ENCODE measurements at regions not wholly inside any gene's neighbourhood (a gene's known extent, or its start where the extent isn't known, plus 50 kb on each side); places are given as distances from the start of the nearest gene placed in this dataset.

DNA sequence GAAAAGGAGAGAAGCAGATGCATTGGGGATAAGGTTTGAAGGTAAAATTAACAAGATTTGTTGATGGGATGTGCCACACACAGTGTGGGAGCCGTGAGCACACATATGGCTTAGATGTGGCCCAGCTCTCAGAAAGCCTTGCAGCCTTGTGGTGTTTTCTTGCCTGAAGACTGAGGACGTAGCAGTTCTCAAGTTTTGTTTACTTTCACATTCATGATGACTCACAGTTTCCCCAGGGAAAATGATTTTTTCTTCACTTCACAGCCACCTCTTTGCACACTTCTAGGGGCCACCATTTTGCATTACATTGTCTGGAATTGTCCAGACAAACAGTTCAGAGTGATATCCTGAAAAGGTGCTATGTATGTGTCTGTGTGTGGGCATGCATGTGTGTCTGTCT is 126.2 kb downstream of the BASP1 start:
- H3K27me3 Mint-ChIP-seq, result no peaks in the 10 kb centered on the region
- ATAC-seq (ENCODE audit: low read depth), result peak; percentile 91
- no peak overlapping the region for H3K4me3 Mint-ChIP-seq
- ChIA-PET CTCF (no interaction called here), POLR2A (interaction anchor here (0.7 kb wide), 1 partner anchor 698 kb away, joined by 3 read pairs; no protein-coding TSS in a partner anchor)
- H3K4me1 Mint-ChIP-seq, result peaks cover 12% of the 10 kb centered on the region
- H3K36me3 Mint-ChIP-seq (ENCODE audit: low read depth), result no peaks in the 10 kb centered on the region
- TF ChIP-seq, protein P1, sequence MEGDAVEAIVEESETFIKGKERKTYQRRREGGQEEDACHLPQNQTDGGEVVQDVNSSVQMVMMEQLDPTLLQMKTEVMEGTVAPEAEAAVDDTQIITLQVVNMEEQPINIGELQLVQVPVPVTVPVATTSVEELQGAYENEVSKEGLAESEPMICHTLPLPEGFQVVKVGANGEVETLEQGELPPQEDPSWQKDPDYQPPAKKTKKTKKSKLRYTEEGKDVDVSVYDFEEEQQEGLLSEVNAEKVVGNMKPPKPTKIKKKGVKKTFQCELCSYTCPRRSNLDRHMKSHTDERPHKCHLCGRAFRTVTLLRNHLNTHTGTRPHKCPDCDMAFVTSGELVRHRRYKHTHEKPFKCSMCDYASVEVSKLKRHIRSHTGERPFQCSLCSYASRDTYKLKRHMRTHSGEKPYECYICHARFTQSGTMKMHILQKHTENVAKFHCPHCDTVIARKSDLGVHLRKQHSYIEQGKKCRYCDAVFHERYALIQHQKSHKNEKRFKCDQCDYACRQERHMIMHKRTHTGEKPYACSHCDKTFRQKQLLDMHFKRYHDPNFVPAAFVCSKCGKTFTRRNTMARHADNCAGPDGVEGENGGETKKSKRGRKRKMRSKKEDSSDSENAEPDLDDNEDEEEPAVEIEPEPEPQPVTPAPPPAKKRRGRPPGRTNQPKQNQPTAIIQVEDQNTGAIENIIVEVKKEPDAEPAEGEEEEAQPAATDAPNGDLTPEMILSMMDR (IDR thresholded peaks at IDR 0.05), result no peak
- H3K27ac Mint-ChIP-seq, result peak overlapping the region; percentile 27
- no peaks in the 10 kb centered on the region for H3K9me3 Mint-ChIP-seq
- intact Hi-C loops (cut with micrococcal nuclease), result loop anchor here (2.0 kb wide), 2 partner anchors 15 to 25 kb away; no protein-coding TSS in a partner anchor
- no peak for DNase-seq

DNA sequence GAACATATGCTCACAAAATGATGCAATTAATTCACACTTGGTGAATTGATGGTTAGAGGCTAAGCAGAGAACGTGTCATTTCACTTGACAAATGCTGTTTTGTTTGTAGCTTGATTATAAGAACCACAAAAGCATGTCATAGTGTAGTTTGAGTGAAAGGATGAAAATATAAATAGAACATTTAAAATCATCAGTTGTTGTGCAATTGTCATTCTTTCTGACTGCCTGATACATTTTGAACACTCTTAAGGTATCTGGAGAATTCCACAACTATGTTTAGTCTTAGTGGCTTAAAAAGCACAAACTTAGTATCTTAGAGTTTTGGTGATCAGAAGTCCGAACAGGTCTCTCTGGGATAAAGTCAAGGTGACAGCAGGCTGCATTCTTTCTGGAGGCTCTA is 129.4 kb downstream of the BASP1 start:
- ATAC-seq (ENCODE audit: low read depth) (no peak), DNase-seq (no peak)
- H3K27ac Mint-ChIP-seq, result no peak overlapping the region
- H3K4me1 Mint-ChIP-seq, result peaks cover 12% of the 10 kb centered on the region
- CTCF ChIA-PET, result no interaction called here
- TF ChIP-seq, protein P1 (IDR thresholded peaks at IDR 0.05), result no peak
- no peaks in the 10 kb centered on the region for H3K36me3 Mint-ChIP-seq (ENCODE audit: low read depth)
- intact Hi-C loops (cut with micrococcal nuclease), result no loop called here
- H3K27me3 Mint-ChIP-seq, result no peaks in the 10 kb centered on the region
- H3K9me3 Mint-ChIP-seq, result no peaks in the 10 kb centered on the region
- POLR2A ChIA-PET, result interaction anchor here (0.7 kb wide), 1 partner anchor 129 kb away, joined by 4 read pairs; no protein-coding TSS in a partner anchor
- H3K4me3 Mint-ChIP-seq, result no peak overlapping the region

DNA sequence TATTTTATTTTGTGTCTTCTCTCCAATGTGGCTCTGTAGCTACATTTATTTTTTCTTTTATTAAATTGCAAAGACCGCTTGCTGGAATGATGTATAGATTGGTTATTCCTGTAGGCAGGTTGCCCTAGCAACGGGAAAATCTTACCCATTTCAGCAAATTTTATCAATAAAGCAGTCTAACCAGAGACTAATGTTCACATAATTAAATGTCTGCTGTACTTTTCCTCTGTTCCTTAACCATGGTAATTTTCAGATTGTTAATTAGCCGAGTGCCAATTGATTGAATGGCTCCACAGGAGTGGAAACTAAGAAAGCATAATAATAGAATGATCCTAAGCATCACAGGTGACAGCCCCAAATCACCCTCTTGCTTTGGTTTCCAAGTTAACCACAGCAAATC is 134.8 kb downstream of the BASP1 start:
- CTCF ChIA-PET, result no interaction called here
- H3K4me3 Mint-ChIP-seq, result no peak overlapping the region

DNA sequence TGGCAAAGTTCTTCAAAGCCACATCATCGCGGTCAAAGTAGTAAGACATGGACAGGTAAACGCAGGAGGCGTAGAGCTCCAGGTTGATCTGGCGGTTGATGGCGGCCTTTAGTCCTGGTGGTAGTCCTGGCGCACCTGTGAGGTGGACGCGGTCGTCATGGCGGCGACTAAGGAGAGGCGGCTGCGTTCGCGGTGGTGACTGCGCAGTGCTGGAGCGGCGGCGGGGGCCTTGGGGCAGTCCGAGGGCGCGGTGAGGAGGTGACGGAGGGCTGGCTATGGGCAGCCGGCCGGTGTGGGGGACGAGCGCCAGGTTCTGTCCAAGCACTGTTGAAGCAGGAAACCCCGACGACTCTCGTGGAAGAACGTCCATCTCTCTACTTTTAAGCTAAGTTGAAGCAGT is 136.8 kb downstream of the BASP1 start:
- Mint-ChIP-seq H3K4me3 (no peak overlapping the region), H3K9me3 (peaks cover 14% of the 10 kb centered on the region), H3K36me3 (ENCODE audit: low read depth) (peaks cover 6% of the 10 kb centered on the region), H3K27me3 (no peaks in the 10 kb centered on the region), H3K27ac (no peak overlapping the region), H3K4me1 (peaks cover 21% of the 10 kb centered on the region)
- ATAC-seq (ENCODE audit: low read depth) (no peak), DNase-seq (no peak)
- POLR2A ChIA-PET, result no interaction called here
- CTCF ChIA-PET, result interaction anchor here (0.7 kb wide), 1 partner anchor 71 kb away, joined by 3 read pairs; no protein-coding TSS in a partner anchor
- TF ChIP-seq, protein P1 (IDR thresholded peaks at IDR 0.05), result no peak
- intact Hi-C loops (cut with micrococcal nuclease), result no loop called here

More for the DNA sequence above, 134.8 kb downstream of the BASP1 start:
- no peaks in the 10 kb centered on the region for H3K27me3 Mint-ChIP-seq
- no peak for DNase-seq
- H3K9me3 Mint-ChIP-seq, result peaks cover 11% of the 10 kb centered on the region
- peaks cover 4% of the 10 kb centered on the region for H3K36me3 Mint-ChIP-seq (ENCODE audit: low read depth)
- intact Hi-C loops (cut with micrococcal nuclease), result no loop called here
- POLR2A ChIA-PET, result no interaction called here
- no peak overlapping the region for H3K27ac Mint-ChIP-seq
- peaks cover 18% of the 10 kb centered on the region for H3K4me1 Mint-ChIP-seq
- no peak for ATAC-seq (ENCODE audit: low read depth)
- TF ChIP-seq, protein P1 (IDR thresholded peaks at IDR 0.05), result no peak

DNA sequence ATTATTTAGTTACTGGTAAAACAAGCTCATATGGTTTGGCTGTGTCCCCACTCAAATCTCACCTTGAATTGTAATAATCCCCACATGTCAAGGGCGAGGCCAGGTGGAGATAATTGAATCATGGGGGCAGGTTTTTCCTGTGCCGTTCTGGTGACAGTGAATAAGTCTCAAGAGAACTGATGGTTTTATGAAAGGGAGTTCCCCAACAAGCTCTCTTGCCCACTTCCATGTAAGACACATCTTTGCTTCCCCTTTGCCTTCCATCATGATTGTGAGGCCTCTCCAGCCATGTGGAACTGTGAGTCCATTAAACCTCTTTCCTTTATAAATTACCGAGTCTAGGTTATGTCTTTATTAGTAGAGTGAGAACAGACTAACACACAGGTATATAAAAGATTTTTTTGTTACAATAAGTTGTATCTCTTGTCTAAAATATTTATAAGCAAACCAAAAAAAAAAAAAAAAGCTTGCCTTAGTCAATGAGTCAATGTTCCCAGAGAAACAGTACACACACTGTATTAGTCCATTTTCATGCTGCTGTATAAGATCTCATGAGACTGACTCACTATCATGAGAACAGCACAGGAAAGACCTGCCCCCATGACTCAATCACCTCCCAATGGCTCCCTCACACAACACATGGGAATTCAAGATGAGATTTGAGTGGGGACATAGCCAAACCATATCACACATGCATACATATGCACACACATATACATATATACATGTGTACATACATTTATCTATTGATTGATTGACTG is 138.3 kb downstream of the BASP1 start:
- no peak for DNase-seq
- POLR2A ChIA-PET, result interaction anchor here (0.5 to 2.6 kb wide), 14 partner anchors 37 to 1393 kb away, joined by 3 to 28 read pairs (median 6); partner anchors contain the start of gene BASP1

More for the DNA sequence above, 138.3 kb downstream of the BASP1 start:
- peak overlapping the region; percentile 41 for H3K4me3 Mint-ChIP-seq
- no peaks in the 10 kb centered on the region for H3K27me3 Mint-ChIP-seq
- H3K9me3 Mint-ChIP-seq, result peaks cover 14% of the 10 kb centered on the region
- intact Hi-C loops (cut with micrococcal nuclease), result loop anchor here (1.0 to 5.0 kb wide), 6 partner anchors 38 to 139 kb away; partner anchors contain the start of gene BASP1
- peak overlapping the region; percentile 92 for H3K27ac Mint-ChIP-seq
- H3K36me3 Mint-ChIP-seq (ENCODE audit: low read depth), result peaks cover 6% of the 10 kb centered on the region
- TF ChIP-seq, protein P1 (IDR thresholded peaks at IDR 0.05), result no peak
- peak; percentile 96 for ATAC-seq (ENCODE audit: low read depth)
- CTCF ChIA-PET, result interaction anchor here (1.0 to 1.2 kb wide), 3 partner anchors 77 to 139 kb away, joined by 3 to 7 read pairs (median 6); partner anchors contain the start of gene BASP1
- peaks cover 21% of the 10 kb centered on the region for H3K4me1 Mint-ChIP-seq

Data from activated B cell treated with CpG ODN at 0.5 μM for 24 hours (primary cell).